ENCODE measurements at regions not wholly inside any gene's neighbourhood (a gene's known extent, or its start where the extent isn't known, plus 50 kb on each side); places are given as distances from the start of the nearest gene placed in this dataset.

GRCh38 chr17:77640252-77640651 lies 318.3 kb upstream of the TNRC6C start:
- TF ChIP-seq, protein P1, sequence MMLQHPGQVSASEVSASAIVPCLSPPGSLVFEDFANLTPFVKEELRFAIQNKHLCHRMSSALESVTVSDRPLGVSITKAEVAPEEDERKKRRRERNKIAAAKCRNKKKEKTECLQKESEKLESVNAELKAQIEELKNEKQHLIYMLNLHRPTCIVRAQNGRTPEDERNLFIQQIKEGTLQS (IDR thresholded peaks at IDR 0.05), result no peak
- TF ChIP-seq CTCF (IDR thresholded peaks at IDR 0.05; ENCODE audit: low read depth, low read length, missing input control) (no peak), HNF4A (conservative IDR thresholded peaks at IDR 0.05) (no peak), RAD21 (IDR thresholded peaks at IDR 0.05) (no peak), HNF4G (IDR thresholded peaks at IDR 0.05) (no peak), EGR1 (IDR thresholded peaks at IDR 0.05; ENCODE audit: low read depth in 2 of 2) (no peak)
- TF ChIP-seq, protein P2, sequence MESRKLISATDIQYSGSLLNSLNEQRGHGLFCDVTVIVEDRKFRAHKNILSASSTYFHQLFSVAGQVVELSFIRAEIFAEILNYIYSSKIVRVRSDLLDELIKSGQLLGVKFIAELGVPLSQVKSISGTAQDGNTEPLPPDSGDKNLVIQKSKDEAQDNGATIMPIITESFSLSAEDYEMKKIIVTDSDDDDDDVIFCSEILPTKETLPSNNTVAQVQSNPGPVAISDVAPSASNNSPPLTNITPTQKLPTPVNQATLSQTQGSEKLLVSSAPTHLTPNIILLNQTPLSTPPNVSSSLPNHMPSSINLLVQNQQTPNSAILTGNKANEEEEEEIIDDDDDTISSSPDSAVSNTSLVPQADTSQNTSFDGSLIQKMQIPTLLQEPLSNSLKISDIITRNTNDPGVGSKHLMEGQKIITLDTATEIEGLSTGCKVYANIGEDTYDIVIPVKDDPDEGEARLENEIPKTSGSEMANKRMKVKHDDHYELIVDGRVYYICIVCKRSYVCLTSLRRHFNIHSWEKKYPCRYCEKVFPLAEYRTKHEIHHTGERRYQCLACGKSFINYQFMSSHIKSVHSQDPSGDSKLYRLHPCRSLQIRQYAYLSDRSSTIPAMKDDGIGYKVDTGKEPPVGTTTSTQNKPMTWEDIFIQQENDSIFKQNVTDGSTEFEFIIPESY (IDR thresholded peaks at IDR 0.05), result no peak
- TF ChIP-seq, protein P3, sequence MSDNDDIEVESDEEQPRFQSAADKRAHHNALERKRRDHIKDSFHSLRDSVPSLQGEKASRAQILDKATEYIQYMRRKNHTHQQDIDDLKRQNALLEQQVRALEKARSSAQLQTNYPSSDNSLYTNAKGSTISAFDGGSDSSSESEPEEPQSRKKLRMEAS (IDR thresholded peaks at IDR 0.05), result no peak
- H3K9me3 ChIP-seq (ENCODE audit: control insufficient read depth in 4 of 4, low read length in 3 of 4), result no peaks in the 10 kb centered on the region
- no peak overlapping the region for H3K9ac ChIP-seq (ENCODE audit: low read depth in 1 of 2, low read length in 2 of 2)
- H3K4me1 ChIP-seq (ENCODE audit: control insufficient read depth in 4 of 4, insufficient read depth in 4 of 4, low read length in 3 of 4), result no peaks in the 10 kb centered on the region
- no peaks in the 10 kb centered on the region for H3K36me3 ChIP-seq (ENCODE audit: control insufficient read depth in 4 of 4, insufficient read depth in 3 of 4, low read depth in 1 of 4, low read length in 3 of 4)
- H3K4me3 ChIP-seq (ENCODE audit: low read depth in 1 of 3, low read length in 3 of 3), result no peak overlapping the region
- H3K27me3 ChIP-seq (ENCODE audit: control insufficient read depth in 4 of 4, insufficient read depth in 4 of 4, low read length in 3 of 4), result peaks cover 0 to 6% (median 0%) of the 10 kb centered on the region in 4 donors
- no peak overlapping the region for H3K27ac ChIP-seq (ENCODE audit: low read depth in 1 of 2, low read length in 2 of 2)
- DNase-seq (ENCODE audit: low spot score), result no peak
- WGBS, result 73% methylated on average over 3 of the region's 3 CpGs

DNA sequence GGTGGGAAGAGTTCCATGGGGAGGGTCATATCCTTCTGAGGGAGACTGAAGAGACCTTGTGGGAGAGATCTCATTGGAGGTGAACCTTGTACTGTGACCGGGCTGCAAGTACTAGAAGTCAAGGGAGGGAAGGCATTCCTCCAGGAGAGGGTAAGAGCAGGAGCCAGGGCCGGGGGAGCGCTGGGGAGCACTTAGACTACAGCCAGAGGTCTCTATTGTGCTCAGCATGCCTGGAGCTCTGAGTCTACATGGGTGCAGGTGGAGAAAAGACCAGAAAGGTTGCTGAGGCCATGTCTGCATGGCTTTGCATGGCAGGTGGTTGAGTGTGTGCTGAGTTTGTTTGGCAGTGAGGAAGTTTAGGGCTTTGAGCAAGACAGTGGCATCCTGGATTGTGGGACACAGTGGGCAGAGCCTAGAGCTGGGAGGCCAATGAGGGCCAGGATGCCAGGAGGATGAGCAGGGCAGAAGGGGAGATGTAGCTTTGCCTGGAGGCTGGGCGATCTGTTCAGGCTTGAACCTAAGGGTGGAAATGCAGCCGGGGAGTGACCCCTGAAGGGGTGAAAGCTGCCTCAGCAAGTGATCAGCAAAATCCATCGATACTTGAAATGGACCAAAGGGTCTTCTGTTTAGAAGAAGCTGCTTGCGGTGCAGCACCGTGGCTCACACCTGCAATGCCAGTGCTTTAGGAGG lies 317.4 kb upstream of the TNRC6C start:
- no peak for DNase-seq (ENCODE audit: low spot score)
- peaks cover 0 to 9% (median 0%) of the 10 kb centered on the region in 4 donors for H3K27me3 ChIP-seq (ENCODE audit: control insufficient read depth in 4 of 4, insufficient read depth in 4 of 4, low read length in 3 of 4)
- H3K4me1 ChIP-seq (ENCODE audit: control insufficient read depth in 4 of 4, insufficient read depth in 4 of 4, low read length in 3 of 4), result no peaks in the 10 kb centered on the region
- H3K4me3 ChIP-seq (ENCODE audit: low read depth in 1 of 3, low read length in 3 of 3), result no peak overlapping the region
- H3K36me3 ChIP-seq (ENCODE audit: control insufficient read depth in 4 of 4, insufficient read depth in 3 of 4, low read depth in 1 of 4, low read length in 3 of 4), result no peaks in the 10 kb centered on the region
- H3K9ac ChIP-seq (ENCODE audit: low read depth in 1 of 2, low read length in 2 of 2), result no peak overlapping the region
- H3K27ac ChIP-seq (ENCODE audit: low read depth in 1 of 2, low read length in 2 of 2), result no peak overlapping the region
- no peaks in the 10 kb centered on the region for H3K9me3 ChIP-seq (ENCODE audit: control insufficient read depth in 4 of 4, low read length in 3 of 4)
- TF ChIP-seq FOXA2 (IDR thresholded peaks at IDR 0.05) (no peak), FOXA1 (IDR thresholded peaks at IDR 0.05) (no peak), YY1 (IDR thresholded peaks at IDR 0.05) (no peak)
- WGBS, result 76% methylated on average over 8 of the region's 8 CpGs

- DNase-seq (ENCODE audit: low spot score), result no peak
- no peaks in the 10 kb centered on the region for H3K9me3 ChIP-seq (ENCODE audit: control insufficient read depth in 4 of 4, low read length in 3 of 4)
- 77% methylated on average over 4 of the region's 4 CpGs for WGBS
- no peak for TF ChIP-seq TAF1 (conservative IDR thresholded peaks at IDR 0.05)
- peaks cover 0 to 9% (median 0%) of the 10 kb centered on the region in 4 donors for H3K27me3 ChIP-seq (ENCODE audit: control insufficient read depth in 4 of 4, insufficient read depth in 4 of 4, low read length in 3 of 4)
- no peak overlapping the region for H3K9ac ChIP-seq (ENCODE audit: low read depth in 1 of 2, low read length in 2 of 2)
- no peak overlapping the region for H3K4me3 ChIP-seq (ENCODE audit: low read depth in 1 of 3, low read length in 3 of 3)
- no peaks in the 10 kb centered on the region for H3K4me1 ChIP-seq (ENCODE audit: control insufficient read depth in 4 of 4, insufficient read depth in 4 of 4, low read length in 3 of 4)
- H3K27ac ChIP-seq (ENCODE audit: low read depth in 1 of 2, low read length in 2 of 2), result no peak overlapping the region
- no peaks in the 10 kb centered on the region for H3K36me3 ChIP-seq (ENCODE audit: control insufficient read depth in 4 of 4, insufficient read depth in 3 of 4, low read depth in 1 of 4, low read length in 3 of 4)
These were observed 316.8 kb upstream of the TNRC6C start for GRCh38 chr17:77641718-77642117.

All from liver (tissue), 8 donors.